ENCODE measurements at regions not wholly inside any gene's neighbourhood (a gene's known extent, or its start where the extent isn't known, plus 50 kb on each side); places are given as distances from the start of the nearest gene placed in this dataset.

GRCh38 chr16:13612623-13613022 is 307.3 kb upstream of the ERCC4 start:
- TF ChIP-seq CTCF (conservative IDR thresholded peaks at IDR 0.05; ENCODE audit: low read depth, low read length): no peak
- no peak for DNase-seq (ENCODE audit: low read depth)
- no peak overlapping the region for H3K4me3 ChIP-seq (ENCODE audit: low read depth, low read length)

- no peak for DNase-seq (ENCODE audit: low read depth)
- no peak overlapping the region for H3K4me3 ChIP-seq (ENCODE audit: low read depth, low read length)
- no peak for TF ChIP-seq CTCF (conservative IDR thresholded peaks at IDR 0.05; ENCODE audit: low read depth, low read length)
Measured at GRCh38 chr16:13613165-13613564, 306.8 kb upstream of the ERCC4 start.

GRCh38 chr16:13621639-13622038 is 298.3 kb upstream of the ERCC4 start:
- no peak for TF ChIP-seq CTCF (conservative IDR thresholded peaks at IDR 0.05; ENCODE audit: low read depth, low read length)
- DNase-seq (ENCODE audit: low read depth): no peak
- no peak overlapping the region for H3K4me3 ChIP-seq (ENCODE audit: low read depth, low read length)

GRCh38 chr16:13628156-13628555 is 291.8 kb upstream of the ERCC4 start:
- TF ChIP-seq CTCF (conservative IDR thresholded peaks at IDR 0.05; ENCODE audit: low read depth, low read length): no peak
- no peak overlapping the region for H3K4me3 ChIP-seq (ENCODE audit: low read depth, low read length)
- no peak for DNase-seq (ENCODE audit: low read depth)

GRCh38 chr16:13629704-13630103 is 290.2 kb upstream of the ERCC4 start:
- no peak for TF ChIP-seq CTCF (conservative IDR thresholded peaks at IDR 0.05; ENCODE audit: low read depth, low read length)
- DNase-seq (ENCODE audit: low read depth): no peak
- H3K4me3 ChIP-seq (ENCODE audit: low read depth, low read length): no peak overlapping the region

GRCh38 chr16:13630374-13630773 is 289.6 kb upstream of the ERCC4 start:
- DNase-seq (ENCODE audit: low read depth): no peak
- TF ChIP-seq CTCF (conservative IDR thresholded peaks at IDR 0.05; ENCODE audit: low read depth, low read length): no peak
- H3K4me3 ChIP-seq (ENCODE audit: low read depth, low read length): no peak overlapping the region

GRCh38 chr16:13631213-13631767 is 288.7 kb upstream of the ERCC4 start:
- H3K4me3 ChIP-seq (ENCODE audit: low read depth, low read length): no peak overlapping the region
- DNase-seq (ENCODE audit: low read depth): no peak
- no peak for TF ChIP-seq CTCF (conservative IDR thresholded peaks at IDR 0.05; ENCODE audit: low read depth, low read length)

Measured in choroid plexus epithelial cell (primary cell).